ENCODE measurements at regions not wholly inside any gene's neighbourhood (a gene's known extent, or its start where the extent isn't known, plus 50 kb on each side); places are given as distances from the start of the nearest gene placed in this dataset.

- no peak for DNase-seq (ENCODE audit: low read depth in 1 of 2, low spot score in 1 of 2)
- no peaks in the 10 kb centered on the region for H3K27me3 ChIP-seq (ENCODE audit: insufficient read depth, poor library complexity, severe bottlenecking)
- H3K27ac ChIP-seq (replicated peaks), result no peak overlapping the region
- TF ChIP-seq POLR2AphosphoS5 (IDR thresholded peaks at IDR 0.05; ENCODE audit: low read depth) (no peak), GABPA (IDR thresholded peaks at IDR 0.05; ENCODE audit: low read depth) (no peak), CTCF (IDR thresholded peaks at IDR 0.05; ENCODE audit: insufficient read depth, low read length) (no peak), SPI1 (IDR thresholded peaks at IDR 0.05; ENCODE audit: borderline replicate concordance, low read depth) (no peak)
- TF ChIP-seq, protein P1, sequence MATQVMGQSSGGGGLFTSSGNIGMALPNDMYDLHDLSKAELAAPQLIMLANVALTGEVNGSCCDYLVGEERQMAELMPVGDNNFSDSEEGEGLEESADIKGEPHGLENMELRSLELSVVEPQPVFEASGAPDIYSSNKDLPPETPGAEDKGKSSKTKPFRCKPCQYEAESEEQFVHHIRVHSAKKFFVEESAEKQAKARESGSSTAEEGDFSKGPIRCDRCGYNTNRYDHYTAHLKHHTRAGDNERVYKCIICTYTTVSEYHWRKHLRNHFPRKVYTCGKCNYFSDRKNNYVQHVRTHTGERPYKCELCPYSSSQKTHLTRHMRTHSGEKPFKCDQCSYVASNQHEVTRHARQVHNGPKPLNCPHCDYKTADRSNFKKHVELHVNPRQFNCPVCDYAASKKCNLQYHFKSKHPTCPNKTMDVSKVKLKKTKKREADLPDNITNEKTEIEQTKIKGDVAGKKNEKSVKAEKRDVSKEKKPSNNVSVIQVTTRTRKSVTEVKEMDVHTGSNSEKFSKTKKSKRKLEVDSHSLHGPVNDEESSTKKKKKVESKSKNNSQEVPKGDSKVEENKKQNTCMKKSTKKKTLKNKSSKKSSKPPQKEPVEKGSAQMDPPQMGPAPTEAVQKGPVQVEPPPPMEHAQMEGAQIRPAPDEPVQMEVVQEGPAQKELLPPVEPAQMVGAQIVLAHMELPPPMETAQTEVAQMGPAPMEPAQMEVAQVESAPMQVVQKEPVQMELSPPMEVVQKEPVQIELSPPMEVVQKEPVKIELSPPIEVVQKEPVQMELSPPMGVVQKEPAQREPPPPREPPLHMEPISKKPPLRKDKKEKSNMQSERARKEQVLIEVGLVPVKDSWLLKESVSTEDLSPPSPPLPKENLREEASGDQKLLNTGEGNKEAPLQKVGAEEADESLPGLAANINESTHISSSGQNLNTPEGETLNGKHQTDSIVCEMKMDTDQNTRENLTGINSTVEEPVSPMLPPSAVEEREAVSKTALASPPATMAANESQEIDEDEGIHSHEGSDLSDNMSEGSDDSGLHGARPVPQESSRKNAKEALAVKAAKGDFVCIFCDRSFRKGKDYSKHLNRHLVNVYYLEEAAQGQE (IDR thresholded peaks at IDR 0.05; ENCODE audit: insufficient replicate concordance, low read depth), result no peak
- no peak overlapping the region for H3K4me3 ChIP-seq (replicated peaks; ENCODE audit: insufficient read depth, low read length)
These were observed 371.3 kb upstream of the FSTL5 start for GRCh38 chr4:162535121-162535520.

- Histone ChIP-seq H3K4me3 (replicated peaks; ENCODE audit: insufficient read depth, low read length) (no peak overlapping the region), H3K27me3 (ENCODE audit: insufficient read depth, poor library complexity, severe bottlenecking) (no peaks in the 10 kb centered on the region), H3K27ac (replicated peaks) (no peak overlapping the region)
- no peak for DNase-seq (ENCODE audit: low read depth in 1 of 2, low spot score in 1 of 2)
- TF ChIP-seq, protein P1 (IDR thresholded peaks at IDR 0.05; ENCODE audit: insufficient replicate concordance, low read depth), result no peak
- no peak for TF ChIP-seq POLR2AphosphoS5 (IDR thresholded peaks at IDR 0.05; ENCODE audit: low read depth)
- TF ChIP-seq GABPA (IDR thresholded peaks at IDR 0.05; ENCODE audit: low read depth), result no peak
- no peak for TF ChIP-seq CTCF (IDR thresholded peaks at IDR 0.05; ENCODE audit: insufficient read depth, low read length)
- TF ChIP-seq SPI1 (IDR thresholded peaks at IDR 0.05; ENCODE audit: borderline replicate concordance, low read depth), result no peak
These were observed 359.4 kb upstream of the FSTL5 start for GRCh38 chr4:162523171-162523570.

- no peaks in the 10 kb centered on the region for H3K27me3 ChIP-seq (ENCODE audit: insufficient read depth, poor library complexity, severe bottlenecking)
- H3K4me3 ChIP-seq (replicated peaks; ENCODE audit: insufficient read depth, low read length), result no peak overlapping the region
- no peak for DNase-seq (ENCODE audit: low read depth in 1 of 2, low spot score in 1 of 2)
- TF ChIP-seq GABPA (IDR thresholded peaks at IDR 0.05; ENCODE audit: low read depth) (no peak), SPI1 (IDR thresholded peaks at IDR 0.05; ENCODE audit: borderline replicate concordance, low read depth) (no peak), CTCF (IDR thresholded peaks at IDR 0.05; ENCODE audit: insufficient read depth, low read length) (no peak), POLR2AphosphoS5 (IDR thresholded peaks at IDR 0.05; ENCODE audit: low read depth) (no peak)
- TF ChIP-seq, protein P1 (IDR thresholded peaks at IDR 0.05; ENCODE audit: insufficient replicate concordance, low read depth), result no peak
- no peak overlapping the region for H3K27ac ChIP-seq (replicated peaks)
These were observed 358.9 kb upstream of the FSTL5 start for GRCh38 chr4:162522724-162523123.

All from HL-60 (cell line).